ENCODE measurements at regions not wholly inside any gene's neighbourhood (a gene's known extent, or its start where the extent isn't known, plus 50 kb on each side); places are given as distances from the start of the nearest gene placed in this dataset.

GRCh38 chr14:105863296-105864108 lies 337.1 kb downstream of the TMEM121 start:
- no peak for TF ChIP-seq CTCF (IDR thresholded peaks at IDR 0.05)
- TF ChIP-seq POLR2A (IDR thresholded peaks at IDR 0.05; ENCODE audit: low read length), result no peak
